ENCODE measurements at regions not wholly inside any gene's neighbourhood (a gene's known extent, or its start where the extent isn't known, plus 50 kb on each side); places are given as distances from the start of the nearest gene placed in this dataset.

GRCh38 chr3:105032541-105032940, 334.2 kb upstream of the ALCAM start:
- Histone ChIP-seq H3K27ac (ENCODE audit: low read depth in 1 of 2, low read length in 1 of 2) (no peak overlapping the region), H3K9me3 (ENCODE audit: control insufficient read depth in 4 of 4, insufficient read depth in 3 of 4, low read length in 3 of 4) (no peaks in the 10 kb centered on the region), H3K9ac (ENCODE audit: insufficient read depth in 1 of 2, low read length in 2 of 2) (no peak overlapping the region), H3K4me3 (no peak overlapping the region), H3K36me3 (ENCODE audit: control insufficient read depth in 4 of 4, insufficient read depth in 4 of 4, low read length in 4 of 4) (no peaks in the 10 kb centered on the region), H3K27me3 (ENCODE audit: control insufficient read depth in 3 of 3, insufficient read depth in 3 of 3, low read length in 2 of 3) (no peaks in the 10 kb centered on the region), H3K4me1 (ENCODE audit: control insufficient read depth in 5 of 5, insufficient read depth in 5 of 5, low read length in 5 of 5) (peaks cover 0 to 4% (median 0%) of the 10 kb centered on the region in 5 donors)
- DNase-seq (peak; percentile 16 to 58 (median 25)), ATAC-seq (ENCODE audit: insufficient read depth, low FRiP score) (no peak)
- no peak for TF ChIP-seq CTCF (IDR thresholded peaks at IDR 0.05; ENCODE audit: control extremely low read depth, extremely low read depth)
- WGBS, 2 donors: 59 to 79% methylated on average over 5 of the region's 5 CpGs

- peak; percentile 48 for ATAC-seq (ENCODE audit: insufficient read depth, low FRiP score)
- Histone ChIP-seq H3K9ac (ENCODE audit: insufficient read depth in 1 of 2, low read length in 2 of 2) (no peak overlapping the region), H3K27me3 (ENCODE audit: control insufficient read depth in 3 of 3, insufficient read depth in 3 of 3, low read length in 2 of 3) (no peaks in the 10 kb centered on the region), H3K9me3 (ENCODE audit: control insufficient read depth in 4 of 4, insufficient read depth in 3 of 4, low read length in 3 of 4) (no peaks in the 10 kb centered on the region), H3K27ac (ENCODE audit: low read depth in 1 of 2, low read length in 1 of 2) (no peak overlapping the region), H3K4me1 (ENCODE audit: control insufficient read depth in 5 of 5, insufficient read depth in 5 of 5, low read length in 5 of 5) (peaks cover 0 to 4% (median 0%) of the 10 kb centered on the region in 5 donors), H3K36me3 (ENCODE audit: control insufficient read depth in 4 of 4, insufficient read depth in 4 of 4, low read length in 4 of 4) (no peaks in the 10 kb centered on the region), H3K4me3 (no peak overlapping the region)
- no peak for TF ChIP-seq CTCF (IDR thresholded peaks at IDR 0.05; ENCODE audit: control extremely low read depth, extremely low read depth)
- WGBS, 2 donors: 49 to 94% methylated on average over 1 of the region's 1 CpG
- no peak for DNase-seq
Measured at GRCh38 chr3:105033081-105033480, 333.6 kb upstream of the ALCAM start.

- no peak overlapping the region for H3K27ac ChIP-seq (ENCODE audit: low read depth in 1 of 2, low read length in 1 of 2)
- DNase-seq (no peak), ATAC-seq (ENCODE audit: insufficient read depth, low FRiP score) (no peak)
- no peak for TF ChIP-seq CTCF (IDR thresholded peaks at IDR 0.05; ENCODE audit: control extremely low read depth, extremely low read depth)
- H3K9ac ChIP-seq (ENCODE audit: insufficient read depth in 1 of 2, low read length in 2 of 2): no peak overlapping the region
- 68 to 91% methylated on average over 2 of the region's 2 CpGs for WGBS, 2 donors
- no peaks in the 10 kb centered on the region for H3K9me3 ChIP-seq (ENCODE audit: control insufficient read depth in 4 of 4, insufficient read depth in 3 of 4, low read length in 3 of 4)
- H3K36me3 ChIP-seq (ENCODE audit: control insufficient read depth in 4 of 4, insufficient read depth in 4 of 4, low read length in 4 of 4): no peaks in the 10 kb centered on the region
- no peaks in the 10 kb centered on the region for H3K27me3 ChIP-seq (ENCODE audit: control insufficient read depth in 3 of 3, insufficient read depth in 3 of 3, low read length in 2 of 3)
- no peaks in the 10 kb centered on the region for H3K4me1 ChIP-seq (ENCODE audit: control insufficient read depth in 5 of 5, insufficient read depth in 5 of 5, low read length in 5 of 5)
- H3K4me3 ChIP-seq: no peak overlapping the region
Measured at GRCh38 chr3:105039004-105039403, 327.7 kb upstream of the ALCAM start.

GRCh38 chr3:105040026-105040622, 326.6 kb upstream of the ALCAM start:
- Histone ChIP-seq H3K4me3 (no peak overlapping the region), H3K9me3 (ENCODE audit: control insufficient read depth in 4 of 4, insufficient read depth in 3 of 4, low read length in 3 of 4) (no peaks in the 10 kb centered on the region), H3K27me3 (ENCODE audit: control insufficient read depth in 3 of 3, insufficient read depth in 3 of 3, low read length in 2 of 3) (no peaks in the 10 kb centered on the region), H3K27ac (ENCODE audit: low read depth in 1 of 2, low read length in 1 of 2) (no peak overlapping the region), H3K4me1 (ENCODE audit: control insufficient read depth in 5 of 5, insufficient read depth in 5 of 5, low read length in 5 of 5) (no peaks in the 10 kb centered on the region), H3K36me3 (ENCODE audit: control insufficient read depth in 4 of 4, insufficient read depth in 4 of 4, low read length in 4 of 4) (no peaks in the 10 kb centered on the region), H3K9ac (ENCODE audit: insufficient read depth in 1 of 2, low read length in 2 of 2) (no peak overlapping the region)
- no peak for TF ChIP-seq CTCF (IDR thresholded peaks at IDR 0.05; ENCODE audit: control extremely low read depth, extremely low read depth)
- ATAC-seq (ENCODE audit: insufficient read depth, low FRiP score) (no peak), DNase-seq (peak in 1 of 3 donors; percentile 13)
- WGBS, 2 donors: 30 to 31% methylated on average over 1 of the region's 1 CpG

Measured in lung (tissue), 11 donors.